Liver (tissue), 8 donors: ENCODE measurements at regions not wholly inside any gene's neighbourhood (a gene's known extent, or its start where the extent isn't known, plus 50 kb on each side); places are given as distances from the start of the nearest gene placed in this dataset.

Experiments
- DNase-seq: peaks from one replicate; pipeline ENCODE4 v3.0.0-alpha.2; 2017; ENCODE audit warnings: low spot score
- H3K27ac ChIP-seq, 2 donors: one replicate each; pipeline ENCODE4 v1.7.0; 2013; ENCODE audit warnings: inconsistent platforms in 2 of 2, low read length in 2 of 2, control low read depth in 1 of 2, low read depth in 1 of 2, mild to moderate bottlenecking in 1 of 2
- H3K27me3 ChIP-seq, 4 donors: one replicate each; pipeline versions ENCODE4 v1.6.1 to v1.7.0; 2013; ENCODE audit warnings: low read length in 3 of 4, inconsistent platforms in 1 of 4, mild to moderate bottlenecking in 1 of 4, moderate library complexity in 1 of 4; ENCODE audit not compliant: control insufficient read depth in 4 of 4, insufficient read depth in 4 of 4
- H3K36me3 ChIP-seq, 4 donors: one replicate each; pipeline versions ENCODE4 v1.6.1 to v1.7.0; 2013; ENCODE audit warnings: low read length in 3 of 4, mild to moderate bottlenecking in 3 of 4, low read depth in 1 of 4, moderate library complexity in 1 of 4; ENCODE audit not compliant: control insufficient read depth in 4 of 4, insufficient read depth in 3 of 4
- H3K4me1 ChIP-seq, 4 donors: one replicate each; pipeline versions ENCODE4 v1.6.1 to v1.7.0; 2013; ENCODE audit warnings: low read length in 3 of 4, mild to moderate bottlenecking in 3 of 4, moderate library complexity in 1 of 4; ENCODE audit not compliant: control insufficient read depth in 4 of 4, insufficient read depth in 4 of 4
- H3K4me3 ChIP-seq, 3 donors: one replicate each; pipeline versions ENCODE4 v1.6.1 to v1.7.0; 2013; ENCODE audit warnings: low read length in 3 of 3, control low read depth in 1 of 3, low read depth in 1 of 3, mild to moderate bottlenecking in 1 of 3
- H3K9ac ChIP-seq, 2 donors: one replicate each; pipeline ENCODE4 v1.7.0; 2013; ENCODE audit warnings: low read length in 2 of 2, mild to moderate bottlenecking in 2 of 2, moderate library complexity in 2 of 2, control low read depth in 1 of 2, low read depth in 1 of 2
- H3K9me3 ChIP-seq, 4 donors: one replicate each; pipeline versions ENCODE4 v1.6.1 to v1.7.0; 2013; ENCODE audit warnings: low read length in 3 of 4; ENCODE audit not compliant: control insufficient read depth in 4 of 4
- ATF3 ChIP-seq: IDR thresholded peaks from 2 replicates; pipeline ENCODE4 v1.6.1; 2016; ENCODE audit warnings: antibody characterized with exemption
- CTCF ChIP-seq: fragments of 150-350 bp; IDR thresholded peaks from 2 replicates; pipeline ENCODE4 v1.5.1; 2017; ENCODE audit warnings: improper control_type of control experiment, low read depth, low read length; ENCODE audit not compliant: missing input control
- EGR1 ChIP-seq, 2 donors: IDR thresholded peaks; 2 replicates each; pipeline ENCODE4 v1.6.1; 2016 to 2018; ENCODE audit warnings: antibody characterized with exemption in 2 of 2, low read depth in 2 of 2
- FOXA1 ChIP-seq: IDR thresholded peaks from 2 replicates; pipeline ENCODE4 v1.6.1; 2016; ENCODE audit warnings: antibody characterized with exemption
- FOXA2 ChIP-seq: IDR thresholded peaks from 2 replicates; pipeline ENCODE4 v1.6.1; 2016; ENCODE audit warnings: antibody characterized with exemption
- GABPA ChIP-seq, 2 donors: IDR thresholded peaks in 1 of 2; conservative IDR thresholded peaks in 1 of 2; 2 replicates each; pipeline ENCODE4 v1.6.1; 2016; ENCODE audit warnings: antibody characterized with exemption in 2 of 2, mild to moderate bottlenecking in 1 of 2, moderate library complexity in 1 of 2
- JUND ChIP-seq, 2 donors: IDR thresholded peaks; 2 replicates each; pipeline ENCODE4 v1.6.1; 2016; ENCODE audit warnings: antibody characterized with exemption in 2 of 2
- MAX ChIP-seq: IDR thresholded peaks from 2 replicates; pipeline ENCODE4 v1.6.1; 2016; ENCODE audit warnings: antibody characterized with exemption
- NR2F2 ChIP-seq: IDR thresholded peaks from 2 replicates; pipeline ENCODE4 v1.6.1; 2016; ENCODE audit warnings: antibody characterized with exemption
- RAD21 ChIP-seq, 2 donors: IDR thresholded peaks; 2 replicates each; pipeline ENCODE4 v1.6.1; 2016; ENCODE audit warnings: antibody characterized with exemption in 2 of 2, mild to moderate bottlenecking in 2 of 2
- REST ChIP-seq: IDR thresholded peaks from 2 replicates; pipeline ENCODE4 v1.6.1; 2016; ENCODE audit warnings: antibody characterized with exemption, mild to moderate bottlenecking
- TAF1 ChIP-seq: conservative IDR thresholded peaks from 2 replicates; pipeline ENCODE4 v1.6.1; 2016; ENCODE audit warnings: antibody characterized with exemption, mild to moderate bottlenecking
- YY1 ChIP-seq: IDR thresholded peaks from 2 replicates; pipeline ENCODE4 v1.6.1; 2016; ENCODE audit warnings: antibody characterized with exemption, mild to moderate bottlenecking
- ZBTB33 ChIP-seq: IDR thresholded peaks from 2 replicates; pipeline ENCODE4 v1.6.1; 2016; ENCODE audit warnings: antibody characterized with exemption
- WGBS: extraction: QIAGEN DNeasy Blood & Tissue Kit; methylation state at CpG from one replicate; pipeline ENCODE4 v1.1.7; 2013; 5-methylcytosine and 5-hydroxymethylcytosine counted together
- donor health status: healthy.
- donor health status: healthy.
- donor health status: healthy.
- donor health status: healthy.
- donor health status: healthy.

- Histone ChIP-seq H3K4me1 (peaks cover 0 to 3% (median 0%) of the 10 kb centered on the region in 4 donors), H3K9me3 (no peaks in the 10 kb centered on the region), H3K36me3 (no peaks in the 10 kb centered on the region), H3K4me3 (no peak overlapping the region), H3K27ac (no peak overlapping the region), H3K9ac (no peak overlapping the region), H3K27me3 (no peaks in the 10 kb centered on the region)
- no peak for TF ChIP-seq RAD21 (IDR thresholded peaks at IDR 0.05)
- no peak for DNase-seq
- WGBS = 65% methylated on average over 8 of the region's 8 CpGs
Measured at GRCh38 chrX:87874043-87874442, 356.4 kb downstream of the KLHL4 start.

GRCh38 chrX:87878926-87879325 lies 361.3 kb downstream of the KLHL4 start:
- Histone ChIP-seq H3K9ac (no peak overlapping the region), H3K4me1 (no peaks in the 10 kb centered on the region), H3K27me3 (no peaks in the 10 kb centered on the region), H3K36me3 (no peaks in the 10 kb centered on the region), H3K9me3 (no peaks in the 10 kb centered on the region), H3K4me3 (no peak overlapping the region), H3K27ac (no peak overlapping the region)
- TF ChIP-seq FOXA1 (no peak), CTCF (no peak), FOXA2 (no peak), GABPA (IDR thresholded peaks at IDR 0.05 in 1 of 2, conservative IDR thresholded peaks at IDR 0.05 in 1 of 2) (no peak), NR2F2 (no peak), YY1 (no peak), EGR1 (IDR thresholded peaks at IDR 0.05; ENCODE audit: low read depth in 2 of 2) (no peak), TAF1 (no peak), REST (no peak), ZBTB33 (no peak), JUND (IDR thresholded peaks at IDR 0.05) (no peak), ATF3 (no peak), MAX (no peak), RAD21 (IDR thresholded peaks at IDR 0.05) (no peak)
- WGBS = 92% methylated on average over 10 of the region's 10 CpGs
- no peak for DNase-seq
